ENCODE measurements at regions not wholly inside any gene's neighbourhood (a gene's known extent, or its start where the extent isn't known, plus 50 kb on each side); places are given as distances from the start of the nearest gene placed in this dataset.

- Histone ChIP-seq H3K9ac (ENCODE audit: low read length) (peak overlapping the region; percentile 87), H3K36me3 (ENCODE audit: control insufficient read depth in 1 of 2, insufficient read depth in 2 of 2, low read depth in 1 of 2, low read length in 2 of 2) (no peaks in the 10 kb centered on the region), H3K23ac (ENCODE audit: low read length in 2 of 2) (no peak overlapping the region), H3K27ac (ENCODE audit: low read length, poor library complexity, severe bottlenecking) (no peak overlapping the region), H3K14ac (ENCODE audit: low read length in 2 of 2) (no peak overlapping the region), H4K8ac (ENCODE audit: low read length) (peak overlapping the region; percentile 1), H2BK12ac (ENCODE audit: low read length in 2 of 2) (peak overlapping the region in 1 of 2 experiments; percentile 63), H3K27me3 (ENCODE audit: control insufficient read depth in 1 of 2, insufficient read depth in 1 of 2, low read length in 2 of 2) (no peaks in the 10 kb centered on the region), H3K79me1 (replicated peaks; ENCODE audit: low read length, poor library complexity, severe bottlenecking) (no peaks in the 10 kb centered on the region), H2BK5ac (ENCODE audit: low read depth, low read length, poor library complexity, severe bottlenecking) (no peak overlapping the region), H3K18ac (ENCODE audit: low read depth in 1 of 2, low read length in 2 of 2) (peak overlapping the region; percentile 1 to 34), H4K91ac (ENCODE audit: low read length) (peak overlapping the region; percentile 6), H2AK5ac (ENCODE audit: low read length, severe bottlenecking) (no peak overlapping the region), H2BK15ac (ENCODE audit: low read depth, poor library complexity, severe bottlenecking) (peak overlapping the region; percentile 63), H2AFZ (ENCODE audit: low read depth, low read length) (no peak overlapping the region), H3K9me3 (ENCODE audit: control insufficient read depth, low read length) (peaks cover 8% of the 10 kb centered on the region), H2BK120ac (ENCODE audit: low read depth, low read length) (no peak overlapping the region), H3K4me2 (ENCODE audit: low read length, poor library complexity, severe bottlenecking) (no peak overlapping the region), H3K4me3 (ENCODE audit: insufficient read depth in 1 of 2, low read depth in 1 of 2, low read length in 2 of 2) (no peak overlapping the region), H3K4me1 (ENCODE audit: control insufficient read depth, insufficient read depth, low read depth, low read length) (peaks cover 6% of the 10 kb centered on the region), H3K4ac (ENCODE audit: low read depth in 1 of 2, low read length in 2 of 2) (peak overlapping the region in 1 of 2 experiments; percentile 67)
- WGBS, result 73% methylated on average over 4 of the region's 4 CpGs
- DNase-seq, result no peak
These were observed 82.4 kb upstream of the RBPJ start for GRCh38 chr4:26238426-26238777.

- H3K27me3 ChIP-seq (ENCODE audit: control insufficient read depth in 1 of 2, insufficient read depth in 1 of 2, low read length in 2 of 2), result no peaks in the 10 kb centered on the region
- no peak overlapping the region for H3K27ac ChIP-seq (ENCODE audit: low read length, poor library complexity, severe bottlenecking)
- peak overlapping the region; percentile 56 to 63 for H2BK12ac ChIP-seq (ENCODE audit: low read length in 2 of 2)
- H3K9me3 ChIP-seq (ENCODE audit: control insufficient read depth, low read length), result peaks cover 8% of the 10 kb centered on the region
- no peaks in the 10 kb centered on the region for H3K36me3 ChIP-seq (ENCODE audit: control insufficient read depth in 1 of 2, insufficient read depth in 2 of 2, low read depth in 1 of 2, low read length in 2 of 2)
- H2AFZ ChIP-seq (ENCODE audit: low read depth, low read length), result no peak overlapping the region
- peak; percentile 20 for DNase-seq
- peak overlapping the region; percentile 12 to 34 for H3K18ac ChIP-seq (ENCODE audit: low read depth in 1 of 2, low read length in 2 of 2)
- peak overlapping the region; percentile 63 for H2BK15ac ChIP-seq (ENCODE audit: low read depth, poor library complexity, severe bottlenecking)
- no peak overlapping the region for H2BK5ac ChIP-seq (ENCODE audit: low read depth, low read length, poor library complexity, severe bottlenecking)
- H3K23ac ChIP-seq (ENCODE audit: low read length in 2 of 2), result no peak overlapping the region
- no peaks in the 10 kb centered on the region for H3K79me1 ChIP-seq (replicated peaks; ENCODE audit: low read length, poor library complexity, severe bottlenecking)
- peaks cover 6% of the 10 kb centered on the region for H3K4me1 ChIP-seq (ENCODE audit: control insufficient read depth, insufficient read depth, low read depth, low read length)
- H3K4me3 ChIP-seq (ENCODE audit: insufficient read depth in 1 of 2, low read depth in 1 of 2, low read length in 2 of 2), result peak overlapping the region in 1 of 2 experiments; percentile 38
- no peak overlapping the region for H2AK5ac ChIP-seq (ENCODE audit: low read length, severe bottlenecking)
- H3K9ac ChIP-seq (ENCODE audit: low read length), result peak overlapping the region; percentile 87
- H2BK120ac ChIP-seq (ENCODE audit: low read depth, low read length), result no peak overlapping the region
- H3K14ac ChIP-seq (ENCODE audit: low read length in 2 of 2), result no peak overlapping the region
- WGBS, result 75% methylated on average over 12 of the region's 12 CpGs
- H3K4me2 ChIP-seq (ENCODE audit: low read length, poor library complexity, severe bottlenecking), result no peak overlapping the region
- peak overlapping the region in 1 of 2 experiments; percentile 67 for H3K4ac ChIP-seq (ENCODE audit: low read depth in 1 of 2, low read length in 2 of 2)
- H4K91ac ChIP-seq (ENCODE audit: low read length), result peak overlapping the region; percentile 6
- H4K8ac ChIP-seq (ENCODE audit: low read length), result peak overlapping the region; percentile 1
These were observed 81.8 kb upstream of the RBPJ start for GRCh38 chr4:26238778-26239679.

DNA sequence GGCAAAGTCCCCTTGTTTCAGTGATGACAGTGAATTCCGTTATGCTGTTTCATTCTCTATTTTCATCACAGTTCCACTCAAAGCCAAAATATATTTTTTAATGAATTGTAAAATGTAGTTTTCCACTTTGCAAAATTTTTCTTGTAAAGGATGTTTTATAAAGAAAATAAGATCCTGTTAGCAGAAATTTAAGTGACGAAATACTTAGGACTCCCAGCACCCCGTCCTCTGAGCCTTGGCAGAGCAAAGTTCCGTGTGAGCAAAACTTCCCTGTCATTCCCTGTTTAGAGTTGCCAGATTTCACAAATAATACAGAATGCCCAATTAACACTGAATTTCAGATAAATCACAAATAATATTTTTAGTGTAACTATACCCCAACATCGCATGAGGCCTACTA is 81.0 kb upstream of the RBPJ start:
- Histone ChIP-seq H4K8ac (ENCODE audit: low read length) (no peak overlapping the region), H3K4me1 (ENCODE audit: control insufficient read depth, insufficient read depth, low read depth, low read length) (peaks cover 6% of the 10 kb centered on the region), H2AFZ (ENCODE audit: low read depth, low read length) (no peak overlapping the region), H2AK5ac (ENCODE audit: low read length, severe bottlenecking) (no peak overlapping the region), H3K14ac (ENCODE audit: low read length in 2 of 2) (no peak overlapping the region), H4K91ac (ENCODE audit: low read length) (no peak overlapping the region), H3K27ac (ENCODE audit: low read length, poor library complexity, severe bottlenecking) (no peak overlapping the region), H3K36me3 (ENCODE audit: control insufficient read depth in 1 of 2, insufficient read depth in 2 of 2, low read depth in 1 of 2, low read length in 2 of 2) (no peaks in the 10 kb centered on the region), H3K4me2 (ENCODE audit: low read length, poor library complexity, severe bottlenecking) (no peak overlapping the region), H2BK15ac (ENCODE audit: low read depth, poor library complexity, severe bottlenecking) (no peak overlapping the region), H2BK5ac (ENCODE audit: low read depth, low read length, poor library complexity, severe bottlenecking) (no peak overlapping the region), H3K23ac (ENCODE audit: low read length in 2 of 2) (no peak overlapping the region), H3K79me1 (replicated peaks; ENCODE audit: low read length, poor library complexity, severe bottlenecking) (no peaks in the 10 kb centered on the region), H3K9me3 (ENCODE audit: control insufficient read depth, low read length) (peaks cover 8% of the 10 kb centered on the region), H3K4ac (ENCODE audit: low read depth in 1 of 2, low read length in 2 of 2) (no peak overlapping the region), H3K27me3 (ENCODE audit: control insufficient read depth in 1 of 2, insufficient read depth in 1 of 2, low read length in 2 of 2) (no peaks in the 10 kb centered on the region), H2BK120ac (ENCODE audit: low read depth, low read length) (no peak overlapping the region), H3K9ac (ENCODE audit: low read length) (peak overlapping the region; percentile 87), H3K18ac (ENCODE audit: low read depth in 1 of 2, low read length in 2 of 2) (no peak overlapping the region), H2BK12ac (ENCODE audit: low read length in 2 of 2) (no peak overlapping the region), H3K4me3 (ENCODE audit: insufficient read depth in 1 of 2, low read depth in 1 of 2, low read length in 2 of 2) (no peak overlapping the region)
- WGBS, result 92% methylated on average over 4 of the region's 5 CpGs
- no peak for DNase-seq

DNA sequence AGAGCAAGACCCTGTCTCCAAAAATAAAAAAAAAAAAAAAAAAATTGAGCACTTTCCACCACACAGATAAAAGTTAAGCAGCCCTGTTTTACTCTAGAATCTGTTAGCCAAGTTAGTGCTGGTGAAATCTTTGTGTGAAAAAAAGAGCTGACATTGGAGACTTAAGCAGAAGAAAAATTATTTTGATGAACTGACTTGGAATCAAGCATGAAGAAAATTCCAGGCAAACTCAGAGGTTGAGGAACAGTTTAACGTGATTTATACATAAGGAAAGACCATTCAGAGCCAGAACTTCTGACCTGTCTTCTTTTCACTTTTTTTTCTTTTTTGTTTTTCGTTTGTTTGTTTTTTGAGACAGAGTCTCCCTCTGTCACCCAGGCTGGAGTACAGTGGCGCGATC is 79.6 kb upstream of the RBPJ start:
- Histone ChIP-seq H3K79me1 (replicated peaks; ENCODE audit: low read length, poor library complexity, severe bottlenecking) (no peaks in the 10 kb centered on the region), H3K9ac (ENCODE audit: low read length) (no peak overlapping the region), H4K91ac (ENCODE audit: low read length) (no peak overlapping the region), H2AK5ac (ENCODE audit: low read length, severe bottlenecking) (no peak overlapping the region), H3K14ac (ENCODE audit: low read length in 2 of 2) (no peak overlapping the region), H3K4ac (ENCODE audit: low read depth in 1 of 2, low read length in 2 of 2) (no peak overlapping the region), H3K9me3 (ENCODE audit: control insufficient read depth, low read length) (peaks cover 12% of the 10 kb centered on the region), H3K27ac (ENCODE audit: low read length, poor library complexity, severe bottlenecking) (no peak overlapping the region), H3K36me3 (ENCODE audit: control insufficient read depth in 1 of 2, insufficient read depth in 2 of 2, low read depth in 1 of 2, low read length in 2 of 2) (no peaks in the 10 kb centered on the region), H2BK120ac (ENCODE audit: low read depth, low read length) (no peak overlapping the region), H3K4me1 (ENCODE audit: control insufficient read depth, insufficient read depth, low read depth, low read length) (peaks cover 6% of the 10 kb centered on the region), H4K8ac (ENCODE audit: low read length) (no peak overlapping the region), H3K4me2 (ENCODE audit: low read length, poor library complexity, severe bottlenecking) (no peak overlapping the region), H2BK15ac (ENCODE audit: low read depth, poor library complexity, severe bottlenecking) (no peak overlapping the region), H3K4me3 (ENCODE audit: insufficient read depth in 1 of 2, low read depth in 1 of 2, low read length in 2 of 2) (no peak overlapping the region), H3K27me3 (ENCODE audit: control insufficient read depth in 1 of 2, insufficient read depth in 1 of 2, low read length in 2 of 2) (no peaks in the 10 kb centered on the region), H2BK5ac (ENCODE audit: low read depth, low read length, poor library complexity, severe bottlenecking) (no peak overlapping the region), H2AFZ (ENCODE audit: low read depth, low read length) (no peak overlapping the region), H3K18ac (ENCODE audit: low read depth in 1 of 2, low read length in 2 of 2) (no peak overlapping the region), H3K23ac (ENCODE audit: low read length in 2 of 2) (no peak overlapping the region), H2BK12ac (ENCODE audit: low read length in 2 of 2) (no peak overlapping the region)
- 99% methylated on average over 4 of the region's 4 CpGs for WGBS
- DNase-seq, result no peak
